Mesendoderm (in vitro differentiated cells): ENCODE measurements at regions not wholly inside any gene's neighbourhood (a gene's known extent, or its start where the extent isn't known, plus 50 kb on each side); places are given as distances from the start of the nearest gene placed in this dataset.

Experiments used
- DNase-seq: peaks from one replicate; pipeline ENCODE4 v3.0.0; 2013
- H2AK5ac ChIP-seq: 2 replicates; pipeline ENCODE4 v1.6.1; 2013; ENCODE audit warnings: low read length, inconsistent platforms
- H2BK120ac ChIP-seq: 2 replicates; pipeline ENCODE4 v1.6.1; 2013; ENCODE audit warnings: low read depth, mild to moderate bottlenecking, low read length, moderate library complexity, mixed read lengths
- H2BK15ac ChIP-seq: replicated peaks from 2 replicates; pipeline ENCODE4 v1.6.1; 2013; ENCODE audit warnings: low read depth, mild to moderate bottlenecking, moderate library complexity
- H2BK5ac ChIP-seq: 2 replicates; pipeline ENCODE4 v1.6.1; 2013; ENCODE audit warnings: low read length, inconsistent platforms
- H3K18ac ChIP-seq: 2 replicates; pipeline ENCODE4 v1.6.1; 2013; ENCODE audit warnings: mild to moderate bottlenecking, low read length, mixed read lengths
- H3K23ac ChIP-seq: one replicate; pipeline ENCODE4 v1.6.1; 2013; ENCODE audit warnings: low read length
- H3K27ac ChIP-seq: 2 replicates; pipeline ENCODE4 v1.5.1; 2013; ENCODE audit warnings: low read depth, mild to moderate bottlenecking, inconsistent platforms, low read length, moderate library complexity
- H3K27me3 ChIP-seq: 2 replicates; pipeline ENCODE4 v1.6.1; 2013; ENCODE audit warnings: low read length, control low read depth, mild to moderate bottlenecking, inconsistent platforms; ENCODE audit not compliant: insufficient read depth, poor library complexity
- H3K36me3 ChIP-seq: 2 replicates; pipeline ENCODE4 v1.6.1; 2013; ENCODE audit warnings: low read length, inconsistent platforms; ENCODE audit not compliant: control insufficient read depth, insufficient read depth
- H3K4ac ChIP-seq: one replicate; pipeline ENCODE4 v1.6.1; 2013; ENCODE audit warnings: low read depth, mild to moderate bottlenecking, low read length, moderate library complexity
- H3K4me1 ChIP-seq: 2 replicates; pipeline ENCODE4 v1.6.1; 2013; ENCODE audit warnings: low read depth, low read length, inconsistent platforms; ENCODE audit not compliant: control insufficient read depth
- H3K4me2 ChIP-seq: 2 replicates; pipeline ENCODE4 v1.6.1; 2013; ENCODE audit warnings: low read length
- H3K4me3 ChIP-seq: 2 replicates; pipeline ENCODE4 v1.5.1; 2013; ENCODE audit warnings: mild to moderate bottlenecking, low read length
- H3K56ac ChIP-seq: one replicate; pipeline ENCODE4 v1.6.1; 2013; ENCODE audit warnings: low read length
- H3K79me1 ChIP-seq: 2 replicates; pipeline ENCODE4 v1.6.1; 2013; ENCODE audit warnings: low read length, inconsistent platforms
- H3K79me2 ChIP-seq: 2 replicates; pipeline ENCODE4 v1.6.1; 2013; ENCODE audit warnings: mild to moderate bottlenecking, low read length; ENCODE audit not compliant: control insufficient read depth, insufficient read depth
- H3K9ac ChIP-seq: 2 replicates; pipeline ENCODE4 v1.6.1; 2013; ENCODE audit warnings: low read length, inconsistent platforms
- H4K5ac ChIP-seq: one replicate; pipeline ENCODE4 v1.6.1; 2013; ENCODE audit warnings: low read length
- H4K8ac ChIP-seq: one replicate; pipeline ENCODE4 v1.6.1; 2013; ENCODE audit warnings: low read depth, mild to moderate bottlenecking, control low read depth, low read length, moderate library complexity
- WGBS: extraction: QIAGEN DNeasy Blood & Tissue Kit; methylation state at CpG from one replicate; pipeline ENCODE4 v1.1.7; 2013; ENCODE audit warnings: low lambda C conversion rate, missing lambda C conversion rate; ENCODE audit not compliant: insufficient coverage; ENCODE audit errors: extremely low coverage; 5-methylcytosine and 5-hydroxymethylcytosine counted together

DNA sequence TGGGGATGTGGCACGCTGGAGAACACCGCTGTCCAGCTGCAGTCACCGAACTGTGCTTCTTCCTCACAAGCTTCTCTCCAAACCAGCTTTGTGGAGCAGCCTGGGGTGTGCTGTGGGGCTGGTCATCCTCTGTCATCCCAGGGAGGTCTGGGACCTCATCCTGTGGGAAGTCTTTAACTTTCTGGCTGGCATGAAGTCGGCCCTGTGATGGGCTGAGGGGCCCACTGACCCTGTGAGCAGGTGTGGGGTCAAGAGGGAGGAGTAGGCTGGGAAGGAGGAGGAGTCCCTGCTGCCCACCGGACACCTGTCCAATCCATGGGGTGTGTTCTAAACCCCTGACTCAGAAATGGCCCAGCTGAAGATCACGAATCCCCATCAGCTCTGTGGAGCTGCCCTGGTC lies 136.2 kb upstream of the SHH start:
- H4K8ac ChIP-seq: no peak overlapping the region
- no peak overlapping the region for H2AK5ac ChIP-seq
- no peak overlapping the region for H3K56ac ChIP-seq
- no peaks in the 10 kb centered on the region for H3K79me1 ChIP-seq
- WGBS: no CpG with 5 or more reads among the region's 6 CpGs
- H3K27ac ChIP-seq: no peak overlapping the region
- no peaks in the 10 kb centered on the region for H3K79me2 ChIP-seq
- DNase-seq: no peak
- H3K9ac ChIP-seq: no peak overlapping the region
- H4K5ac ChIP-seq: no peak overlapping the region
- no peak overlapping the region for H3K23ac ChIP-seq
- no peak overlapping the region for H2BK5ac ChIP-seq
- no peaks in the 10 kb centered on the region for H3K27me3 ChIP-seq
- H2BK120ac ChIP-seq: no peak overlapping the region
- H3K4me3 ChIP-seq: no peak overlapping the region
- no peaks in the 10 kb centered on the region for H3K36me3 ChIP-seq
- H3K4me2 ChIP-seq: no peak overlapping the region
- no peaks in the 10 kb centered on the region for H3K4me1 ChIP-seq
- no peak overlapping the region for H3K4ac ChIP-seq
- no peak overlapping the region for H3K18ac ChIP-seq
- H2BK15ac ChIP-seq: no peak overlapping the region

DNA sequence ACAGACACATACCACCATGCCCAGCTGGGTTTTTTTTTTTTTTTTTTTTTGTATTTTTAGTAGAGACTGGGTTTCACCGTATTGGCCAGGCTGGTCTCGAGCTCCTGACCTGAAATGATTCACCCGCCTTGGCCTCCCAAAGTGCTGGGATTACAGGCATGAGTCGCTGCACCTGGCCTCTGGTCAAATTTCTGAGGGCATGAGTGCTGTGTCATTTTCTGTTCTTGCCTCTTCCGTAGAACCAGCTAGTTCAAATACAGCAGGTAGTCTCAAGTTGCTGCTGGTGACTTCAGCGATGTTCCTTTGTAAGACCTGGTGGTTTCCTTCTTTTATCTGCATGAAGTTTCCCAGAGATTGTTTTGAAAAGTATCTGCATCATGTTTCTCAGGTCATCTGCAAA lies 134.8 kb upstream of the SHH start:
- Histone ChIP-seq H4K5ac (no peak overlapping the region), H3K79me2 (no peaks in the 10 kb centered on the region), H3K18ac (no peak overlapping the region), H3K4ac (no peak overlapping the region), H3K27me3 (no peaks in the 10 kb centered on the region), H2AK5ac (no peak overlapping the region), H2BK120ac (no peak overlapping the region), H3K56ac (no peak overlapping the region), H3K79me1 (no peaks in the 10 kb centered on the region), H3K27ac (no peak overlapping the region), H3K4me3 (no peak overlapping the region), H3K9ac (no peak overlapping the region), H2BK5ac (no peak overlapping the region), H3K36me3 (no peaks in the 10 kb centered on the region), H3K4me2 (no peak overlapping the region), H4K8ac (no peak overlapping the region), H3K23ac (no peak overlapping the region), H2BK15ac (no peak overlapping the region), H3K4me1 (no peaks in the 10 kb centered on the region)
- WGBS: no CpG with 5 or more reads among the region's 6 CpGs
- no peak for DNase-seq

DNA sequence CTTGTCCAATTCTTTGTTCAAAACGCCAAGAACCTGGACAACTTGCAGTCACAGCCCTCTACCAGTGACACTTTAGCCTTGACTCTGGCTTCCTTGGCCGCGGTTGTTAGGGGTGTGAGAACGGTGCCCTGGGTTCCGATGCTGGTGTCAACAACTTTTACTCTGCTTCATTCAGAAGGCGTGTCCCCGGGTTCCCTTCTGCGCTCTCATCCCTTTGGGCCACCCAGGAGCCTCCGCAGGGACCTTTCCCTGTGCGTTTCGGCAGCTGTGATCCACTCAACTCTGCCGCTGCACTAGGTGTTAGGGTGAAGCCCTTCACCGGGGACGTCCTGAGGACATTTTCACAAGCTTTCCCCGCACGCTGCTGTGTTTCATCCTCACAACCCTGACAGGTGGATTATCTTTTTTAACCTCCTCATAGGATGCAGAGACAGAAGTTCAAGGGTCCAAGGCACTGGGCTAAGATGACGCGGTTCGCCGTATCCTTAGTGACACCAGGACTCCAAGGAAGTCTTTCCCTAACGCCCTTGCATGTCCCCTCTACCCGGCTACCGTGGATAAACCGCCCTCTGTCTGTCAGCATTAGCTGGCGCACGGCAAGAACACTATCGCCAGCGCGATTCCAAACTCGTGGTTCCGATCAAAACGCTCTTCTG lies 133.5 kb upstream of the SHH start:
- no peak overlapping the region for H4K8ac ChIP-seq
- H3K56ac ChIP-seq: no peak overlapping the region
- no peak overlapping the region for H3K27ac ChIP-seq
- no peak overlapping the region for H3K4me3 ChIP-seq
- no peaks in the 10 kb centered on the region for H3K36me3 ChIP-seq
- no peak overlapping the region for H3K9ac ChIP-seq
- no peaks in the 10 kb centered on the region for H3K27me3 ChIP-seq
- no peaks in the 10 kb centered on the region for H3K79me2 ChIP-seq
- H3K18ac ChIP-seq: no peak overlapping the region
- H2BK120ac ChIP-seq: no peak overlapping the region
- no peak overlapping the region for H2BK15ac ChIP-seq
- no peaks in the 10 kb centered on the region for H3K79me1 ChIP-seq
- H2AK5ac ChIP-seq: no peak overlapping the region
- no peak overlapping the region for H3K4me2 ChIP-seq
- H3K4me1 ChIP-seq: no peaks in the 10 kb centered on the region
- no CpG with 5 or more reads among the region's 32 CpGs for WGBS
- no peak overlapping the region for H4K5ac ChIP-seq
- DNase-seq: no peak
- no peak overlapping the region for H2BK5ac ChIP-seq
- no peak overlapping the region for H3K23ac ChIP-seq
- no peak overlapping the region for H3K4ac ChIP-seq

DNA sequence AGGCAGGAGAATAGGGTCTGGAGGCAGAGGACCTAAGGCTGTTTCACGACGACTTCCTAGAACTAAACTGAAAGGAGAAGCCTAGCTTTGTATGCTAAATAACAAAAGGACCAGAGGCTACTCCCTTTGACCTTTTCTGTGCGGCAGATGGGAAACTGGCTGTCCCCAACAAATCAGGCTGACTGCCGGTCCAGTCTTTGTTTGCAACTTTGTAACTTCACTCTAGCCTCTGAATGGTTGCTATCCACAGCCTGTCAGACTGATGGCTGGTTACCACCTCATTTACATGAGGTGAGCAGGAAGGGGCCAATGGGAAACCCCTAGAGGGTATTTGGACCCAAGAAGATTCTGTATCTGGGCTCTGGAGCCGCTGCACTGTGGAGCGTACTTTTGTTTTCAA lies 132.6 kb upstream of the SHH start:
- Histone ChIP-seq H3K79me2 (no peaks in the 10 kb centered on the region), H2BK5ac (no peak overlapping the region), H3K27ac (no peak overlapping the region), H3K4ac (no peak overlapping the region), H3K56ac (no peak overlapping the region), H3K4me2 (no peak overlapping the region), H2AK5ac (no peak overlapping the region), H2BK15ac (no peak overlapping the region), H2BK120ac (no peak overlapping the region), H4K5ac (no peak overlapping the region), H4K8ac (no peak overlapping the region), H3K9ac (no peak overlapping the region), H3K36me3 (no peaks in the 10 kb centered on the region), H3K4me1 (no peaks in the 10 kb centered on the region), H3K27me3 (no peaks in the 10 kb centered on the region), H3K79me1 (no peaks in the 10 kb centered on the region), H3K23ac (no peak overlapping the region), H3K4me3 (no peak overlapping the region), H3K18ac (no peak overlapping the region)
- DNase-seq: no peak
- WGBS: no CpG with 5 or more reads among the region's 6 CpGs

DNA sequence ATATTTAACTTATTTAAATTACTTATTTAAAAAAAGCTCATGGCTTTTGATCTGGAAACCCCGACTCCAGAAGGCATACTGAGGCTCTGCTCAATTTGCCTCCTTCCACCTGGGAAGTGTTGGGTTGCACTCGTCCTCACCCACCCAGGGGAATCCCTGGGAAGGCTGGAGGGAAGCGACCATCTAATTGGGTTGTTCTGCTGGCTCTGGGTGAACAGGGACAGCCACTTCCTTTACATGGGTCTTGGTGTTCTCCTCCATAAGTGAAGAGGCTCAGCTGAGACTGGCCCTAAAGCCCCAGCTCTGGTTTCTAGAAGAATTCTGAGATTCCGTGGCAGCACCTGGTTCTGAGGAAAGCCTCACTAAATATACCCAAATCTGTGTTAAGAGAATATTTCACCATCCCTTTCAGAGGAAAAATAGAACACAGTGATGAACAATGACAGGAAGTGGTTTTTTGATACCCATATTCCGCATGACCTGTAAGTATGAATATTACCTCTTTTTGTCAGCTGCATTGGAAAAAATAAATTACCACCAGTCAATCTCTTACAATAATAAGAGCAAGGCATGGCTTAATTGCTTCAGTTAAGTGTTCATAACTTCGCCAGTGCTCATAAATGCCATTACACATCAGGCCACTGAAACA lies 131.1 kb upstream of the SHH start:
- Histone ChIP-seq H4K8ac (no peak overlapping the region), H2BK5ac (no peak overlapping the region), H3K36me3 (no peaks in the 10 kb centered on the region), H3K79me2 (no peaks in the 10 kb centered on the region), H3K4ac (no peak overlapping the region), H3K23ac (no peak overlapping the region), H2AK5ac (no peak overlapping the region), H3K9ac (no peak overlapping the region), H4K5ac (no peak overlapping the region), H3K4me3 (no peak overlapping the region), H3K27ac (no peak overlapping the region), H3K79me1 (no peaks in the 10 kb centered on the region), H3K4me2 (no peak overlapping the region), H3K27me3 (no peaks in the 10 kb centered on the region), H3K18ac (no peak overlapping the region), H2BK120ac (no peak overlapping the region), H2BK15ac (no peak overlapping the region), H3K4me1 (no peaks in the 10 kb centered on the region), H3K56ac (no peak overlapping the region)
- WGBS: no CpG with 5 or more reads among the region's 6 CpGs
- no peak for DNase-seq
